ENCODE measurements at regions not wholly inside any gene's neighbourhood (a gene's known extent, or its start where the extent isn't known, plus 50 kb on each side); places are given as distances from the start of the nearest gene placed in this dataset.

DNA sequence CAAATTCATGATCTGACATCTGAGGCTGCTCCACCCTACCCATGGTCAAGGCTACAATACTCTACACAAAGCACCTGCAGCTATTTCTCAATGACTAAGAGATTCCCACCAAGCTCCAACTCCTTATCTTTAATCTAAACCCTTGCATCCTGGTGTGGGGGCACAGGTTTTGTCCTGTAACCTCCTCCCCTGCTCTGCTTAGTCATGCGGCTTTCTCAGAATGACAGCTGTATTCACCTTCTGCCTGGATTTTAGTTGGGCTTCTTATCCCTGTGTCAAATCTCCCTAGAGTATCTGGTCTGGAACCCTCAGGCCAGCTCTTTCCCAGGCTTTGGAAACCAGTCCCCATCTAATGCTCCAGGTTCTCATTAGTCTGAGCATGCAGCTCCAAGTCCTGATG, 159.0 kb downstream of the BARHL2 start:
- DNase-seq: no peak

DNA sequence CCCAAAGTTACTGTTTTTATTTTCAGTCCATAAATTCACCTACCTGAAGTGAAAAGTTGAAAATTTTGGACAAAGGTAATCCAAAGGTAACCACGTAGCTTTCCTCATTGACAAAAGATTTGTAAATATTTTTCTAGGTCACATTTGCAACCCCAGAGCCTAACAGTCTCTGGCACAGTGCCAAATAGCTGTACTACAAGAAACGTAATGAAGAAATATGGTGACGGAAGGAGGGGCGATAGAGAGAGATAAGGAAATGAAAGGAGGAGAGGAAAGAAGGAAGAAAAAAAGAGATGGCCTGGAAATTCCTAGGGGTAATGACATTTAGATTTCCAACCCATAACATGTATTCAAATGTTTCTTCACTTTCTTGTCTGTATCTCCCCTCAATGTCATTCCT, 159.4 kb downstream of the BARHL2 start:
- DNase-seq: no peak

DNA sequence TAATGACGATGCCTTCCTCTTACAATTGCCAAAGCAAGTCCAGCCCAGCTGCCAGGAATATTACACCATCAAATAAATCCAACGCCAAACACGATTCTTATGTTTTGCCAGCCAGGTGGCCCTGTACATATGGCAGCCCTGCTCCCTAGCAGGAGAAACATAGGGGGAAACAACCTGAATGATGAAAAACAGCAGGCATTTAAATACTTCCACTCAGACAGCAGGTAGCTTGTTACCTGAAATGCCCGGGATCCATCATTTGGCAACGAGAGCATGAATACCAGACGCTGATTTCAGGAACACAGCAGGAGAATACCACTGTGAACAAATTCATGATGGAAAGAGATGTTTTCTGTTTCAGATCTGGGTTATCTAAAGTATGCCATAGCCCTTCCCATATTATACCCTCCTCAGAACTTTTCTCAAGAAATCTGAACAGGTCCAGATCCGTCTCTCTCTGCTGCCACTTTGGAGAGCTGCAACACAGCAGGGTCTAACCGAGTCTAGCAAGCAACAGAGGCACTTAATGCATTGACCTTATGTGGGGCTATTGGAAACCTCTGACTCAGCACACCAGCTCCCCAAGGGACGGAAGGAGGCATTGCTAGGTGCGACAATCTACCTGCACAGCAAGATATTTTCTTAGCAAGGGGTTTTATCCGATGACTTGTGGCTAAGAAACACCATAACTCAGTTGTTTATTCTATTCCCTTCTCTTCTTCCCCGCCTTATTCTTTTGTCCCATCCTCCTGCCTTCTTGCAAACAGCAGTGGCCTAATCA, 166.3 kb downstream of the BARHL2 start:
- no peak for DNase-seq

DNA sequence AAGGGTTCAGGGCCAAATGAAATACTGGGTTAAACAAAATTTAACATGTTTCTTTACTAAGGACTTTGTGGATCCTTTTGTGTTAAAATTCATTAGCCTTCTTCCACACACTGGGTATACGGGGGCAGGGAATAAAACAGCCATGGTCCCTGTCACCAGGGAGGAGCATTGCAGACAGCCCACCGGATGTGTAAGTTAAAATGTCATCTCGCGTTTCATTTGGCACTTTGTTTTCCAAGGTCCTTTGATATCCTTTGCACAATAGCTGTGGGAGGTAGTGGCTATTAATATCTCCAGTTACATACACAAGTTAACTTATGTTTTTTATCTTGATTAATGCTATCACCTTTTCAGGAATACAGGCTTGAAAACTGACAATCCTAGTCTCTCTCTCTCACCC, 172.7 kb downstream of the BARHL2 start:
- no peak for DNase-seq

DNA sequence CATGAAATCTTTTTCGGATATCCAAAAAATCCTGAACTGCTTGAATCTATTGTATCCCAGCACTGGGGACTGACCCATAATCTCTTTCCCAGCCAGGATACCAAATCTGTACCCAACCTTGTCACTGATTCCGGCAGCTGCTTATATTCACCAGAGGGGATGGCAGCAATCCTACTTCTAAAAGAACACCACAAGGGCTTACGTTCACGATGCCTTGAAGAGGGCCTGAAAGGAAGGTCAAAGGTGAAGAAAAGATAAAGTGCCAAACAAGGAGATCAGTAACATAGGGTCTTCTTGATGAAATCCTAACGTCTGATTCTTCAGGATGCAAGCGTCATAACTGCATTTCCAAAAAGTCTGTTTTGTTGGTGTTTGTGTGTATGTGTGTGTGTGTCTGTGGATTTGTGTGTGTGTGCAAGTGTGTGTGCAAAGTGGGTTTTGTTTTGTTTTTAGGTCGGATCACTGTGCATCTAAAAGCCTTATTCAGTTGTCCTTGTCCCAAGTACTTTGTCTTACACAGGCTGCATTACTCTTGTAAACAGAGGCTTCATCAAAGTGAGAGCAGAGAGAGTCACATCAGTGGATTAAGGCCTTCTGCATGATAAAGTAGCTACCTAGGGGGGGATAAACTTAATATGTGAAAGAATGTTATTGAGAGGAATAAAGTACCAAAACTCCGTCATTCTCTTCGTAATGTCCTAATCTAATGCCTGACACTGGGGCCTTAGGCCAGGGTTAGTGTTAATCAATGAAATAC, 179.3 kb downstream of the BARHL2 start:
- no peak for DNase-seq

DNA sequence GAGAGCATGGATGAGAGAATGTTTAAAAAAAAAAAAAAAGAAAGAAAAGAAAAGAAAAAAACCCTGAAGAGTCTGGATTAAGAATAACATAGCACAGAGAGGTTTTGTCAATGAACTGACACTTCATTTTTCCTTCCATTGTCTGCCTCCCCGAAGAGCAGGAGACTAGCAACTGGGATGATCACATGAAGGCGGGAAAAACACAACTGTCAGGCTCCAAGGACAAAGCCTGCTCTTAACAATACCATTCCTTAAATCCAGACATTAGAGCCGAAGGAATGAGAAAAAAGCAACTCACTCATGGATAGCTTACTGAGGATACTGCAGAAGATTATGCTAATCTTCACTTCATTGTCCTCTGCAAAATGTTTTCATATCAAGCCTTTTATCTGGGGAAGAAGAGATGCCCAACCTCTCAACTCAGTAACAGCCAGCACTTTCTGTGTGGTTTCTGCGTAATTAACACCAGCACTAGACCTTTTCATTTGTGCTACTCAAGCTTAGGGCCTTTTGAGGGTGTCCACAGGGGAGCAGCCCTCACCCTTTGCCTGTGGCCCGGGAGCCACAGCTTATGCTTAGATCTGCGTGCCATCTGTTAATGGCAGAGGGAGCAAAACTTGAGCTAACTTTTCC, 182.3 kb downstream of the BARHL2 start:
- DNase-seq: no peak

DNA sequence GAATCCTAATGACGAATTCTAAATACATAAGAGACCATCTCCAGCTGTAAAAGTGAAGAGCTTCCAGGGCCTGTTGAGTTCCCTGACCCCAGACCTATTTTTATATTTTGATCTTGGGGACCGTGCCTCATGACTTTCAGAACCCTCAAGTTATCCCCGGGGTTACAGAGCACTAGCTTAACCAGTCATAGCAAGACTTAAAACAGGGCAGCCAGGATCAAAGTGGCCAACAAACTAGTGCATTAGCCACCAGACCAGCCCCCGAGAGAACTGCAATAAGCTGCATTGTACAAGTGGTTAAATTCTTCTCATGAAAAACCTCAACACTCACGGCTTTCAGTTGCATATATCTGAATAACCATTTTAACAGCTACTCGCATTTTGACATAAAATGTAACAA, 183.0 kb downstream of the BARHL2 start:
- no peak for DNase-seq

DNA sequence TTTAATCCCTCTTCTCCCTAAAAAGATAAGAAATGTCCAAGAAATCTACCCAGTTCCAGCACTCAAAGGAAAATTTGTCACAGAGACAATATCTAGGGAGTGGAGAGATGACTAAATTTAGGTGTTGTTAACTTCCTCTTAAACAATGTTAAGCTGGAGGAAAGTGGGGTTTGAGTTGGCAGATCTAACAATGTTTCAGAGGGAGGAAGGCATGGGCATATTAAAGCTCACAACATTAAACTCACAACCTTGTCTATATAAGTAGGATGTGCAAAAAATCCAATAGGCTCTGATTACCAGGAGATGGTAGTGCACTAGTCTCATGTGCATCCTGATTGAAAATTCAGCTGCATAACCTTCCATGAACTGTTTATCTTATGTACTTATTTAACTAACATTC, 190.1 kb downstream of the BARHL2 start:
- DNase-seq: no peak

DNA sequence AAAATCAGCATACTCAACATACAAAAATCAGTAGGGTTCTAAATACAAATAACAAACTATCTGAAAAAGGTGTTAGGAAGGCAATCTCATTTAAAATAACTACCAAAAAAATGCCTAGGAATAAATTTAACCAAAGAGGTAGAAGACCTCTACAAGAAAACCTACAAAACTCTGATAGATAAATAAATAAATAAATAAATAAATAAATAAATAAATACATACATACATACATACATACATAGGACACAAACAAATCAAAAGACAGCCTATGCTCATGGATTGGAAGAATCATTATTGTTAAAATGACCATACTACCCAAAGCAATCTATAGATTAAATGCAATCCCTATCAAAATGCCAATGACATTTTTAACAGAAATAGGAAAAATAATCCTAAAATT, 194.7 kb downstream of the BARHL2 start:
- DNase-seq: no peak

DNA sequence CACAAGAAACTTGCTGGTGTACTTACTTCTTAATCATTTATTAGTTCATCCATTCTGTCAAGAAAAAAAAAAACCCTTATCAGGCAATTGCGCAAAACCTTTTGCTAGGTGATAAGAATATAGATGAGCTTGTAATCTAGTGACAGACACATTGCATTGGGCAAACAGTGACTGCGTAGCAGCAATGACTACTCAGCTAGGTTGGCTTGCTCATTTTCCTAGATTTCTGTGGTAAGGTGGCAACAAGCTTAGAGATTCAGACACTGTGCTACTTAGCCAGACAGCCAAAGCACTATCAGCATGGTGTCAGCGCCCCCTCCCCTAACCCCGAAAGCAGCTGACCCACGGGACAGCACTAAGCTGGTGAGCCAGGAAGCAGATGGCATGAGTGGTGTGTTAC, 203.1 kb downstream of the BARHL2 start:
- no peak for DNase-seq

DNA sequence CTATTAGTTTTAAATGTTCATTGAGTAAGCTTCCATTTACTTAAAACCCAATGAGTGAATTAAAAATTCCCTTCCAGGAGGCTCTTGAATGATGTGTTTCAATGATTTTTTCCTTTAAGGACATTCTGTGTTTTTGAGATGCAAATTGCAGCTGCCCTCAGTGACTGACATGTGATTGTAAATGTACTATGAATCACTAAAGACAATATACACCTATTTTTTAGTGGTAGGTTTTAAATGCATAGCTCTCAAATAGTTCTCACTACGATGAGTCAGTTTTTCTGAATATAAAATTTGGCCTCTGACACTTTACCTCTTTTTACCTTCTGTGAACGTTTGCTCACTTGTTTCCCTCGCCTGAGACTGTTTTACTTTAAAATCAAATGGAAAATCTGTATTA, 204.7 kb downstream of the BARHL2 start:
- no peak for DNase-seq

DNA sequence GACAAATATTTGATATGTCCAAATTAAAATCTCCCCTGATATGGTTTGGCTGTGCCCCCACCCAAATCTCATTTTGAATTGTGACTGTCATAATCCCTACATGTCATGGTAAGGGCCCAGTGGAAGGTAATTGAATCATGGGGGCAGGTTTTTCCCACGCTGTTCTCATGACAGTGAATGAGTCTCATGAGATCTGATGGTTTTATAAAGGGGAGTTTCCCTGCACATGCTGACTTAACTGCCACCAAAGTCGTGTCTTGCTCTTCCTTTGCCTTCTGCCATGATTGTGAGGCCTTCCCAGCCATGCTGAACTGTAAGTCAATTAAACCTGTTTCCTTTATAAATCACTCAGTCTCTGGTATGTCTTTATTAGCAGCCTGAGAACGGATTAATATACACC, 207.0 kb downstream of the BARHL2 start:
- DNase-seq: no peak

DNA sequence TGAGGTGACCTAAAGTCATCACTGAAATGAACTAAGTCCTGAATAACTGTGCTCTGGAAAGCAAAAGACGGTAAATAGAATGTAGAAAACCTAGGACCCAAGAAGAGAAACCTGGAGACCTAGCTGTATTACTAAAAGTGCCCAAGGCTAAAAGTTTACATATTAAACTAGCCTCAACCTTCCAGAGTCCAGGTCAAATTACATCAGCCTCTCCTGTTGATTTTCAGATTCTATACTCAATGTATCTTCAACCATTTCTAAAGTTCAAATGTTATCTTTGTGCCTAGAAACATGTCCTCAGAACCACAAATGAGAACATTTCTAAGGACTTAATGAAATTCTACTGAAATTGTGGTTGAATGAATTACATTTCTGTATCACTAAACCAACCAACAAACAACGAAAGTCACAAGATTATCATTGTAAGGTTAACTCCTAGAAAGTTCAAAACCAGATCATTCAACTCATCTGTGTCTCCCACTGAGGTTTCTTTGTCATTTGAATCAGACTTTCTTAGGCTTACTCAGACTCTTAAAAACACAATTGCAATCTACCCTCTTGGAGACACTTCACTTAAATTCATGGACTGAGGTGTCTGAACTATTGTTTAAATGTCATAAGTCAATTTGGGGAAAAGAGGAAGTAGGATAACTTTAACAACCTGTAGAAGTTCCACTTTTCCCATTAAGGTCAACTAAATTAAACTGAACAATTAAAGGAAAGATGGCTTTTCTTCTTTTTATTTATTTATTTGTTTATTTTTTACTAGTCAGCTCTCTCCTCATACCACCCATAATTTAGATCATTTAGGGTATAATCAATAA, 207.7 kb downstream of the BARHL2 start:
- no peak for DNase-seq

DNA sequence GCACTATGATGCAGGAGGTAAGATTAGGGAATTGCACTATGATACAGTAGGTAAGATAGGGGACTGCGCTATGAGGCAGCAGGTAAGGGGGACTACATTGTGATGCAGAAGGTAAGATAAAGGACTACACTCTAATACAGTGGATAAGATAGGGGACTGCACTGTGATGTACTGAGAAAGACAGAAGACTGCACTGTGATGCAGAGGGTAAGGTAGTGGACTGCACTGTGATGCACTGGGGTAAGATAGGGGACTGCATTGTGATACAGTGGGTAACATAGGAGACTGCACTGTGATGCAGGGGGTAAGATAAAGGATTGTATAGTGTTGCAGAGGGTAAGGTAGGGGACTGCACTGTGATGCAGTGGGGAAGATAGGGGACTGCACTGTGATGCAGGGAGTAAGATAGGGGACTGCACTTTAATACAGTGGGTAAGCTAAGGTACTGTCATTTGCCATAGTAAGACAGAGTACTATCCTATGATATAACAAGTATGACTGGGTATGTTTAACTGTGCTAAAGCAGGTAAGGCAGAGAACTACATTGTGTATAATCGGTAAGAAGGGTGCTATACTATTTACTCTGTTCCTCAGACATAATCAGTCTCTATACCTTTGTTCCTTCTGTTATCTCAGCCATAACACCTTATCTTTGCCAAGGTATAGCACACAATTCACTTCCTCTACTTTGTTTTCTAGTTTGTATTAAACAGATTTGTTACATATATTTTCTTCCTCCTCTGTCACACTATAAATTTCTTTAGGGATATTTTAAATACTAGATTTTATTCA, 208.5 kb downstream of the BARHL2 start:
- DNase-seq: no peak

DNA sequence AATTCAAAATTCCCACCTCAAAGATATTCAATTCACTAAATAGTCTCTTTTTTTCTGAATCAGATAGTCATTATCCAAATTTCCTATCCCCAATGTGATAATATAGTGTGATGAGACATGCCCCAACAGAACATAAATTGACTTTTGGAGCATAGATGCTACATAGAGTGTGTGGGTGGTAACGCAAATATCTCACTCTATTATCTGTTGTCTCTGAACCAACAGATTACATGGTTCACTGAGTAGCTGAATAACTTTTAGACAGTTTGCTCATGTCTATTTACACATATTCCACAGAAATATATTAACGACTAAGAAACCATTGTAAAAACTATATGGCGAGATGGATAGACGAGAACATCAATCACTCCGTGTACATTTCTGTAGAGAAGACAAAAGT, 209.9 kb downstream of the BARHL2 start:
- no peak for DNase-seq

DNA sequence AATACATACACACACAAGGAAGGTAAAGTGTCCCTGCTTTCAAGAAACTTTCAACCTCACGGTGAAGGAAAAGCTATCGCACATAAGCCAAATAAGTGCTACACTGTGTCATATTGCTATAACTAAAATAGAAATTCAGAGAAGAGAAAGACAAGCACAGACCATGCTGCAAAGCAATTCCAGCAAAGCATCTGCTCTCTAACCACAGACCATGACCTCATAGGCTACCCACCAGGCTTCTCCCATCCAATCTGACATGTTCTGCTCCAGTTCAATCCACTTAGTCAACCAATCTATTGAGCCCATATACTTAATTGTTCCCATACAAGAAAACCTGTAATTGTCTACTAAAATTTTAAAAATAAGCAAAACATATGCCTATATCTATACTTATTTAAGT, 211.3 kb downstream of the BARHL2 start:
- no peak for DNase-seq

DNA sequence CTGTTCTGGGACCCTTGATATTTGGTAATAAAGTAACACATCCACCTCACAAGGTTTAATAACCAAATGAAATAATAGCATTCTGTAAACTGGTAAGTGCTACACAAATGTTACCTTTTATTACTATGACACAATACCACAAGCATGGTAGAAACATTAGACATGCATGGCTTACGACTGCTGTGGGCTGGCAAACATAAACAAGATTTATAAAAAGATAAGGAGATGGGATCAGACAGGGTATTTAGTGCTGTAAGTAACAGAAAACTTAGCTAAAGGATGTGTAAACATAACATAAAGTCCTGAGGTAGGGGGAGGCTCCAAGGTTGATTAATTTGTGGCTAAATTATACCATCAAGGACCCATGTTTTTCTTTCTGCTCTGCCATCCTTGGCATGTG, 212.6 kb downstream of the BARHL2 start:
- no peak for DNase-seq

DNA sequence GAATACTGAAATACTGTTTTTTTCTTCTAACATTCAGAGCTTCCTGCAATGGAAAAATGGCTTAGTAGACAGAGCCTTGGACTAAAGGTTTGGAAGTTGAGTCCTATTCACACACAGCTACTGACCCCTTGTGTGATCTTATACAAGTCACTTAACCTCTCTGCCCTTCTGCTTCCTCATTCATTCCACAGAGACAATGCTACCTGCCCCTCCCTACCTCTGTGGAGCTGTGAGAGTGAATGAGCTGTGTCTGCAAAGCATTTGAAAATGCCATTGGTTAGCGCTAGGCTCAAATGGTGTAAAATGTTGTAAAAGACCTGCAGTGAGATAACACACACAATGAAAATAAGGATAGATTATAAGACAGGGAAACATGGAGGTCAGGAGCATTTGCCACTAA, 214.4 kb downstream of the BARHL2 start:
- no peak for DNase-seq

DNA sequence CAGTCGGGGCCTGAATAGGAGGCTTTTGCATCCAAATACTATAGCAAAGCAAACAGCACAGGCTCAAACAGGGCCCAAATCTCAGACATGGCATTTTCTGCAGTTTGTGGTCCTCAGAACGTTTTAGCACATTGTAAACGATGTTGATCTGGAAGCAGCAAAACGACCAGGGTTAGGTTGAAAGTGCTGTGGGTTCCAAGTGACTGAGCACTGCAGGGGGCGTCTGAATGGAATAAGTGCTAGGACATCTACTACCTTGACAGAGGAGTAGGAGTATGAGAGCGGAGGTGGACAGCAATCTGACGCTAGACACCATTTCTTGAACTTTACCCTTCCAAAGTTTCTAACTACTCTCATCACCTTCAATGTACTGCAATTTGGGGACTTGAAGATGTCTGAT, 214.9 kb downstream of the BARHL2 start:
- no peak for DNase-seq

DNA sequence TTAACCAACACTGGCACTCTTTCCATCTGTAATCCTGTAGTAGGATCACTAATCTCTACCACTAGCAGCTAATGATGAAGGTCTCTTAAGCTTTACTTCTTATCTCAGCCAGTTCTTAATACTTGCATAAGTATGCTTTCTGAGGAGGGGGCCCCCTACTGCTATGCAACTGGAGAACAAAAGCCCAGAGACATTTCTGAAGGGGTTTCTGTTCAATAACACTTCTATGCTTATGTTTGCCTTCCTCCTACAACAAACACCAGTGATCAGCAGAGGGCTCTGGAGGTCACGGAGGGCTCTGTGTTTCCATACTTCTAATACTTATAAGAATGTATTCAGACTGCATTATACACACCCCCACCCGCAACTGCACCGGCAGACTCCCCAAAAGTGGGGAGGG, 215.8 kb downstream of the BARHL2 start:
- DNase-seq: no peak

DNA sequence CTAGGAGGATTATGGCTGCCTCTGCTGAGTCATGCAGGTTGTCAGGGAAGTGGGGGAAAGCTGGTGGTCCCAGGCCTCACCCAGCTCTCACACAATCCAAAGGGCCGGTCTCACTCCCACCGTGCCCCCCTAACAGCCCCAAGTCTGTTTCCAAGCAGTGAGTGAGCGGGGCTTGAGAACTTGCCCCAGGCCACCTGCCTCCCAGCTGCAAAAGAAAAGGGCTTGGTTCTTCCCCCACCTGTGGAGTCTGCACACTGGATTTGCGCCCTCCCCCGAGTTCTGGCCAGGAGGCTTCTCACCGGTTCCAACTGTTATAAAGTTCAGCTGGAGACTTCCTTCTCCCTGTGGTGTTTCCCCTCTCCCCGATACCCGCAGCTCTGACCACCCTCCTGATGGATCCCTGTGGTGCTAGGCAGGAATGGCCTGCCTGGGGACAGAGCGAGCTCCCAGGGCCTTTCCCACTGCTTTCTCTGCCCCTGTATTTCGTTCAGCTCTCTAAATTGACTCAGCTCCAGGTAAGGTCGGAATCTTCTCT, 222.3 kb downstream of the BARHL2 start:
- no peak for DNase-seq

DNA sequence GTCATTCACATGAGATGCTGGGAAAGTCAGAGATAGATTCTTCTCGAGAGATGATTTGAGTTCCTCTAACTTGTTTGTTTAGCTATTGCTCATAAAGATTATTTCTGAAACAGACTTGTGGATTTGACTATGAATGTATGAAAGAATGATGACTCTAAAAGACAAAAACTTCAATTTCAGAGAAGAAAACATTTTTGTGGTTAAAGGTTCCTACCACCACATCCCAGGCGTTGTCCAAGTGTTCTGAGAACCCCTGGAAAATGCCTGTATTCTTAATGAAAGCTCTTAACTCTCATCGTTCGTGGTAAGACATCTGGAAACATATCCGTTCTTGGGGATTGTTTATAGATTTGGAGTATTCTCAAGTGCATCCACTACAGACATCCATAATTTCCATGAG, 228.7 kb downstream of the BARHL2 start:
- no peak for DNase-seq

Measured in stimulated activated CD4-positive, alpha-beta T cell treated with anti-CD3 and anti-CD28 coated beads, Interleukin-15, amount 100 ng/mL, for 24 hours (primary cell).